B cell (primary cell): ENCODE measurements at regions not wholly inside any gene's neighbourhood (a gene's known extent, or its start where the extent isn't known, plus 50 kb on each side); places are given as distances from the start of the nearest gene placed in this dataset.

Experiments used
- ATAC-seq: fragments of 200-7000 bp; cut with Tn5 transposase; one replicate; pipeline ENCODE4 v1.10.0; 2021; ENCODE audit warnings: low read depth, mild to moderate bottlenecking, moderate number of reproducible peaks, moderate library complexity
- CTCF ChIA-PET: fragments of 350-600 bp; sonication (Branson Sonifier 250); formaldehyde crosslinking; loops from one replicate; lab custom pipeline; 2021; ENCODE audit warnings: antibody characterized with exemption, inconsistent platforms; lab: Charles Lee
- POLR2A ChIA-PET: fragments of 350-600 bp; sonication (Branson Sonifier 250); formaldehyde crosslinking; loops from one replicate; lab custom pipeline; 2021; ENCODE audit warnings: antibody characterized with exemption; lab: Charles Lee
- DNase-seq: peaks from one replicate; pipeline ENCODE4 v3.0.0; 2013
- H2AFZ ChIP-seq: 2 replicates; pipeline ENCODE4 v1.6.1; 2012; ENCODE audit warnings: mild to moderate bottlenecking, low read depth, low read length; ENCODE audit not compliant: insufficient read depth, poor library complexity, severe bottlenecking
- H3K27ac ChIP-seq, 2 donors: 1 replicate in 1 of 2; 2 replicates in 1 of 2; pipeline ENCODE4 v1.5.1; 2012 to 2013; ENCODE audit warnings: low read length in 2 of 2, mild to moderate bottlenecking in 2 of 2, moderate library complexity in 1 of 2
- H3K27me3 ChIP-seq, 4 experiments: fragments of 200-600 bp in 1 of 4; sonication (generic) in 1 of 4; replicated peaks in 1 of 4; 1 replicate in 2 of 4; 2 replicates in 2 of 4; pipeline versions ENCODE4 v1.6.1 to v1.7.0; 2013 to 2016; ENCODE audit warnings: low read length in 3 of 4, mild to moderate bottlenecking in 2 of 4, mixed read lengths in 1 of 4, moderate library complexity in 1 of 4; ENCODE audit not compliant: insufficient read depth in 4 of 4, control insufficient read depth in 3 of 4; ENCODE audit errors: control extremely low read depth in 1 of 4
- H3K36me3 ChIP-seq, 2 experiments: replicated peaks in 1 of 2; 1 replicate in 1 of 2; 2 replicates in 1 of 2; pipeline versions ENCODE4 v1.6.1 to v1.7.1; 2013; ENCODE audit warnings: low read length in 1 of 2; ENCODE audit not compliant: insufficient read depth in 2 of 2, control insufficient read depth in 1 of 2; ENCODE audit errors: control extremely low read depth in 1 of 2, extremely low read depth in 1 of 2
- H3K4me1 ChIP-seq, 2 donors: fragments of 200-600 bp in 1 of 2; sonication (generic) in 1 of 2; 1 replicate in 1 of 2; 2 replicates in 1 of 2; pipeline versions ENCODE4 v1.5.1 to v1.6.1; 2013 to 2017; ENCODE audit warnings: low read length in 2 of 2; ENCODE audit not compliant: control insufficient read depth in 2 of 2, insufficient read depth in 2 of 2
- H3K4me2 ChIP-seq: replicated peaks from 2 replicates; pipeline ENCODE3; 2012; ENCODE audit warnings: mild to moderate bottlenecking, low read depth, low read length; ENCODE audit not compliant: poor library complexity, severe bottlenecking
- H3K4me3 ChIP-seq, 5 experiments: fragments of 200-600 bp in 1 of 5; sonication (generic) in 1 of 5; 1 replicate in 3 of 5; 2 replicates in 2 of 5; pipeline versions ENCODE4 v1.5.1 to v1.7.0; 2011 to 2016; ENCODE audit warnings: low read length in 4 of 5, mild to moderate bottlenecking in 4 of 5, low read depth in 2 of 5, control low read depth in 1 of 5, moderate library complexity in 1 of 5; ENCODE audit not compliant: insufficient read depth in 1 of 5; ENCODE audit errors: control extremely low read depth in 1 of 5, extremely low read depth in 1 of 5
- H3K79me2 ChIP-seq: fragments of 200-600 bp; sonication (generic); one replicate; pipeline ENCODE4 v1.6.0; 2016; ENCODE audit warnings: low read length; ENCODE audit not compliant: control insufficient read depth, insufficient read depth
- H3K9ac ChIP-seq: fragments of 200-600 bp; sonication (generic); 2 replicates; pipeline ENCODE4 v1.6.1; 2017; ENCODE audit warnings: mild to moderate bottlenecking, low read length, moderate library complexity
- H3K9me3 ChIP-seq, 3 donors: one replicate each; pipeline versions ENCODE4 v1.6.1 to v1.7.1; 2013; ENCODE audit warnings: low read length in 2 of 3; ENCODE audit not compliant: control insufficient read depth in 2 of 3, insufficient read depth in 1 of 3; ENCODE audit errors: control extremely low read depth in 1 of 3
- H4K20me1 ChIP-seq: 2 replicates; pipeline ENCODE4 v1.6.0; 2012; ENCODE audit warnings: mild to moderate bottlenecking, low read length; ENCODE audit not compliant: insufficient read depth, control insufficient read depth, poor library complexity, severe bottlenecking
- H3K27ac Mint-ChIP-seq: one replicate; pipeline ENCODE4 v1.8.0; 2021; ENCODE audit warnings: mixed read lengths
- H3K27me3 Mint-ChIP-seq: one replicate; pipeline ENCODE4 v1.8.0; 2021; ENCODE audit warnings: mixed read lengths
- H3K4me1 Mint-ChIP-seq: one replicate; pipeline ENCODE4 v1.8.0; 2021; ENCODE audit warnings: mixed read lengths
- H3K4me3 Mint-ChIP-seq: one replicate; pipeline ENCODE4 v1.8.0; 2021; ENCODE audit warnings: mixed read lengths
- H3K9me3 Mint-ChIP-seq: one replicate; pipeline ENCODE4 v1.8.0; 2022; ENCODE audit warnings: mixed read lengths; ENCODE audit not compliant: insufficient read depth
- EZH2 ChIP-seq: IDR thresholded peaks from 2 replicates; pipeline ENCODE4 v1.6.1; 2012; ENCODE audit warnings: borderline replicate concordance, low read depth, mild to moderate bottlenecking, moderate library complexity, low read length; ENCODE audit not compliant: insufficient read depth, poor library complexity, severe bottlenecking
- WGBS: methylation state at CpG from one replicate; pipeline ENCODE4 v1.1.5; 2013; ENCODE audit warnings: missing lambda C conversion rate; ENCODE audit not compliant: insufficient coverage; 5-methylcytosine and 5-hydroxymethylcytosine counted together
- intact Hi-C: fragments of 100-400 bp; cut with micrococcal nuclease; formaldehyde crosslinking; loops from one replicate; pipeline ENCODE4 v1.10.0; 2022
- TF ChIP-seq, protein P1 (sequence below): fragments of 200-600 bp; IDR thresholded peaks from one replicate; pipeline ENCODE4 v1.8.0; 2022; ENCODE audit warnings: antibody characterized with exemption, mild to moderate bottlenecking

DNA sequence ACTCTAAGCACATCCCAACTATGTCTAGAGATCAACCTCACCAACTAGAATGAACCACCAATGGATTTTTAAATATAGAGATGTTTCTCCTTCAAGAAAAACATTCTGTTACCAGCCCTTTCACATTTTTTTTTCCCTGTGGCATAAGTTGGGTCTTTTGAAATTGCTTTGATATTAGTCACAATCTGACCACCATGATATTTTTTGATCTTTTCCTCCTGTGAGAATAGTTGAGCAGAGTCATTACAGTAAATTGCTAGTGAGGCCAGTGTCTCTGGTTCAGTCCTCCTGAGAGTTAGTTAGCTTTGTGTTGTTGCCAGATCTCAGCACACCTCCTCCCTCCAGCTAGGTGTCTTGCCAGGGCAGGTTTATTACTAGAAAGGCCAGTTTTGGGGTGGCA lies 79.7 kb upstream of the MYLIP start:
- ATAC-seq (no peak), DNase-seq (no peak)
- Histone ChIP-seq H2AFZ (no peak overlapping the region), H3K27me3 (no peaks in the 10 kb centered on the region), H3K4me2 (no peak overlapping the region), H3K36me3 (no peaks in the 10 kb centered on the region), H3K9me3 (no peaks in the 10 kb centered on the region), H4K20me1 (no peaks in the 10 kb centered on the region), H3K79me2 (no peaks in the 10 kb centered on the region), H3K4me1 (no peaks in the 10 kb centered on the region), H3K4me3 (no peak overlapping the region), H3K27ac (no peak overlapping the region), H3K9ac (no peak overlapping the region)
- TF ChIP-seq, protein P1, sequence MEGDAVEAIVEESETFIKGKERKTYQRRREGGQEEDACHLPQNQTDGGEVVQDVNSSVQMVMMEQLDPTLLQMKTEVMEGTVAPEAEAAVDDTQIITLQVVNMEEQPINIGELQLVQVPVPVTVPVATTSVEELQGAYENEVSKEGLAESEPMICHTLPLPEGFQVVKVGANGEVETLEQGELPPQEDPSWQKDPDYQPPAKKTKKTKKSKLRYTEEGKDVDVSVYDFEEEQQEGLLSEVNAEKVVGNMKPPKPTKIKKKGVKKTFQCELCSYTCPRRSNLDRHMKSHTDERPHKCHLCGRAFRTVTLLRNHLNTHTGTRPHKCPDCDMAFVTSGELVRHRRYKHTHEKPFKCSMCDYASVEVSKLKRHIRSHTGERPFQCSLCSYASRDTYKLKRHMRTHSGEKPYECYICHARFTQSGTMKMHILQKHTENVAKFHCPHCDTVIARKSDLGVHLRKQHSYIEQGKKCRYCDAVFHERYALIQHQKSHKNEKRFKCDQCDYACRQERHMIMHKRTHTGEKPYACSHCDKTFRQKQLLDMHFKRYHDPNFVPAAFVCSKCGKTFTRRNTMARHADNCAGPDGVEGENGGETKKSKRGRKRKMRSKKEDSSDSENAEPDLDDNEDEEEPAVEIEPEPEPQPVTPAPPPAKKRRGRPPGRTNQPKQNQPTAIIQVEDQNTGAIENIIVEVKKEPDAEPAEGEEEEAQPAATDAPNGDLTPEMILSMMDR, result no peak
- TF ChIP-seq EZH2, result no peak
- CTCF ChIA-PET, result no interaction called here
- H3K9me3 Mint-ChIP-seq, result no peaks in the 10 kb centered on the region
- POLR2A ChIA-PET, result no interaction called here
- intact Hi-C loops, result loop anchor here (10.0 kb wide), 1 partner anchor 194 kb away; no protein-coding TSS in a partner anchor
- H3K27me3 Mint-ChIP-seq, result peaks cover 3% of the 10 kb centered on the region
- no peak overlapping the region for H3K27ac Mint-ChIP-seq
- peaks cover under 1% of the 10 kb centered on the region for H3K4me1 Mint-ChIP-seq
- H3K4me3 Mint-ChIP-seq, result no peak overlapping the region

DNA sequence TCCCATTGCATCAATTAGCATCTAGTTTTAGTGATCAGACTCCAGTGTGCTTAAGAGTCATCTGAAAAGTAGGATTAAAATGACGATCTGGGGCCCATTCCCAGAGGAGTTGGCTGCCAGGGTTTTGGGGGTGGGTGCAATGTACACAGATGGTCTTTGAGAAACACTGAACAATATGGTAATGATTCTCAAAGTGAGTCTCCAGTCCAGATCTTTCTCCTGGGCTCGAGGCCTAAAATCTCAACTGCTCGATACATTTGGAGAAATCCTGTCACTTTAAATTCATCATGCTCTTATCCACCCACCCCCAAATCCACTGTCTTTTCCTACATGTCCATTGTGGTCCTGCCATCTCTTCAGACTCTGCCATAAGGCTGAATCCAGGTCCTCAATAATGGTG lies 80.7 kb upstream of the MYLIP start:
- DNase-seq (no peak), ATAC-seq (no peak)
- no peak for TF ChIP-seq EZH2
- TF ChIP-seq, protein P1, result no peak
- intact Hi-C loops, result loop anchor here (10.0 kb wide), 1 partner anchor 193 kb away; no protein-coding TSS in a partner anchor
- Histone ChIP-seq H2AFZ (no peak overlapping the region), H3K36me3 (no peaks in the 10 kb centered on the region), H4K20me1 (no peaks in the 10 kb centered on the region), H3K27me3 (no peaks in the 10 kb centered on the region), H3K27ac (no peak overlapping the region), H3K4me3 (no peak overlapping the region), H3K4me1 (peaks cover 5 to 8% of the 10 kb centered on the region in 2 donors), H3K9ac (no peak overlapping the region), H3K4me2 (no peak overlapping the region), H3K9me3 (no peaks in the 10 kb centered on the region), H3K79me2 (no peaks in the 10 kb centered on the region)
- peaks cover 3% of the 10 kb centered on the region for H3K27me3 Mint-ChIP-seq
- ChIA-PET CTCF (no interaction called here), POLR2A (no interaction called here)
- H3K9me3 Mint-ChIP-seq, result no peaks in the 10 kb centered on the region
- WGBS, result 67% methylated on average over 1 of the region's 3 CpGs
- peaks cover 9% of the 10 kb centered on the region for H3K4me1 Mint-ChIP-seq
- H3K27ac Mint-ChIP-seq, result no peak overlapping the region
- H3K4me3 Mint-ChIP-seq, result no peak overlapping the region
